H9 (cell line): ENCODE measurements at regions not wholly inside any gene's neighbourhood (a gene's known extent, or its start where the extent isn't known, plus 50 kb on each side); places are given as distances from the start of the nearest gene placed in this dataset.

ENCODE experiments used
- DNase-seq: peaks from one replicate; pipeline ENCODE4 v3.0.0-alpha.2; 2017
- H2AFZ ChIP-seq: one replicate; pipeline ENCODE4 v1.6.1; 2013; ENCODE audit warnings: mild to moderate bottlenecking, low read length, control low read depth, moderate library complexity
- H2AK5ac ChIP-seq: 2 replicates; pipeline ENCODE4 v1.6.1; 2013; ENCODE audit warnings: low read length, control low read depth, mixed read lengths; ENCODE audit not compliant: insufficient read length
- H2BK120ac ChIP-seq: one replicate; pipeline ENCODE4 v1.6.1; 2013; ENCODE audit warnings: low read depth, mild to moderate bottlenecking, low read length, control low read depth, inconsistent platforms; ENCODE audit not compliant: poor library complexity, severe bottlenecking
- H2BK12ac ChIP-seq: 2 replicates; pipeline ENCODE4 v1.6.1; 2013; ENCODE audit warnings: low read length, control low read depth, mixed read lengths, low read depth; ENCODE audit not compliant: insufficient read length
- H2BK15ac ChIP-seq: 2 replicates; pipeline ENCODE4 v1.6.1; 2013; ENCODE audit warnings: low read depth, low read length, control low read depth
- H2BK20ac ChIP-seq: one replicate; pipeline ENCODE4 v1.6.1; 2013; ENCODE audit warnings: low read depth, mild to moderate bottlenecking, low read length, control low read depth, inconsistent platforms; ENCODE audit not compliant: poor library complexity, severe bottlenecking
- H2BK5ac ChIP-seq: 2 replicates; pipeline ENCODE4 v1.6.1; 2013; ENCODE audit warnings: low read length, control low read depth, mixed read lengths; ENCODE audit not compliant: insufficient read length
- H3K14ac ChIP-seq: 2 replicates; pipeline ENCODE4 v1.6.1; 2013; ENCODE audit warnings: low read length, control low read depth; ENCODE audit not compliant: insufficient read depth
- H3K18ac ChIP-seq: 2 replicates; pipeline ENCODE4 v1.6.1; 2013; ENCODE audit warnings: low read depth, mild to moderate bottlenecking, mixed read lengths, low read length, control low read depth; ENCODE audit not compliant: insufficient read length
- H3K23ac ChIP-seq: 2 replicates; pipeline ENCODE4 v1.6.1; 2013; ENCODE audit warnings: low read length, control low read depth, mixed read lengths, low read depth; ENCODE audit not compliant: insufficient read length
- H3K23me2 ChIP-seq: 2 replicates; pipeline ENCODE4 v1.6.1; 2013; ENCODE audit warnings: low read depth, mild to moderate bottlenecking, mixed read lengths, low read length, control low read depth; ENCODE audit not compliant: insufficient read length, poor library complexity, severe bottlenecking
- H3K27ac ChIP-seq: 2 replicates; pipeline ENCODE4 v1.5.1; 2013; ENCODE audit warnings: low read length, control low read depth, mixed read lengths, low read depth; ENCODE audit not compliant: insufficient read length
- H3K27me3 ChIP-seq: 2 replicates; pipeline ENCODE4 v1.6.1; 2013; ENCODE audit warnings: low read length, control low read depth, inconsistent platforms; ENCODE audit not compliant: insufficient read depth
- H3K4ac ChIP-seq: 2 replicates; pipeline ENCODE4 v1.6.1; 2013; ENCODE audit warnings: low read depth, mild to moderate bottlenecking, control low read depth, inconsistent platforms, low read length, moderate library complexity
- H3K4me1 ChIP-seq: 2 replicates; pipeline ENCODE4 v1.6.1; 2013; ENCODE audit warnings: low read length, control low read depth, inconsistent platforms; ENCODE audit not compliant: insufficient read depth
- H3K4me2 ChIP-seq: 2 replicates; pipeline ENCODE4 v1.6.1; 2013; ENCODE audit warnings: low read length, control low read depth, mixed read lengths; ENCODE audit not compliant: insufficient read length, insufficient read depth
- H3K56ac ChIP-seq: 2 replicates; pipeline ENCODE4 v1.6.1; 2013; ENCODE audit warnings: low read depth, mild to moderate bottlenecking, mixed read lengths, low read length, control low read depth; ENCODE audit not compliant: insufficient read length
- H3K79me1 ChIP-seq: 2 replicates; pipeline ENCODE4 v1.6.1; 2013; ENCODE audit warnings: low read depth, mild to moderate bottlenecking, moderate library complexity, low read length, control low read depth, inconsistent platforms; ENCODE audit not compliant: insufficient read depth, poor library complexity, severe bottlenecking
- H3K79me2 ChIP-seq: 2 replicates; pipeline ENCODE4 v1.6.1; 2013; ENCODE audit warnings: low read length, control low read depth, inconsistent platforms; ENCODE audit not compliant: insufficient read depth
- H3K9ac ChIP-seq: 2 replicates; pipeline ENCODE4 v1.6.1; 2013; ENCODE audit warnings: low read length, control low read depth, mixed read lengths; ENCODE audit not compliant: insufficient read length; ENCODE audit errors: extremely low read depth
- H3K9me3 ChIP-seq: one replicate; pipeline ENCODE4 v1.6.1; 2013; ENCODE audit warnings: low read depth, low read length, inconsistent platforms; ENCODE audit not compliant: control insufficient read depth
- H3T11ph ChIP-seq: one replicate; pipeline ENCODE4 v1.6.1; 2013; ENCODE audit warnings: mild to moderate bottlenecking, low read length, control low read depth, inconsistent platforms
- H4K20me1 ChIP-seq: one replicate; pipeline ENCODE4 v1.6.1; 2013; ENCODE audit not compliant: control insufficient read depth, insufficient read length, insufficient read depth
- H4K5ac ChIP-seq: 2 replicates; pipeline ENCODE4 v1.6.1; 2013; ENCODE audit warnings: low read depth, mild to moderate bottlenecking, mixed read lengths, low read length, control low read depth; ENCODE audit not compliant: insufficient read length
- H4K8ac ChIP-seq: replicated peaks from 2 replicates; pipeline ENCODE4 v1.6.1; 2013; ENCODE audit warnings: low read length, control low read depth, mixed read lengths, low read depth; ENCODE audit not compliant: insufficient read length
- H4K91ac ChIP-seq: 2 replicates; pipeline ENCODE4 v1.6.1; 2013; ENCODE audit warnings: low read depth, mild to moderate bottlenecking, moderate library complexity, mixed read lengths, low read length, control low read depth; ENCODE audit not compliant: insufficient read length
- H3K27ac Mint-ChIP-seq, 3 experiments: 2 replicates in 2 of 3; 3 replicates in 1 of 3; pipeline ENCODE4 v1.8.0; 2020 to 2021; ENCODE audit warnings: mixed read lengths in 3 of 3, mild to moderate bottlenecking in 1 of 3, moderate library complexity in 1 of 3
- H3K27me3 Mint-ChIP-seq: 2 replicates; pipeline ENCODE4 v1.8.0; 2021; ENCODE audit warnings: low read depth, mild to moderate bottlenecking, moderate library complexity, mixed read lengths
- H3K36me3 Mint-ChIP-seq, 3 experiments: 2 replicates in 2 of 3; 3 replicates in 1 of 3; pipeline ENCODE4 v1.8.0; 2020 to 2021; ENCODE audit warnings: low read depth in 3 of 3, mixed read lengths in 3 of 3; ENCODE audit not compliant: insufficient read depth in 1 of 3
- H3K4me1 Mint-ChIP-seq, 2 experiments: 2 replicates each; pipeline ENCODE4 v1.8.0; 2020; ENCODE audit warnings: mixed read lengths in 2 of 2
- H3K4me3 Mint-ChIP-seq, 2 experiments: 2 replicates in 1 of 2; 3 replicates in 1 of 2; pipeline ENCODE4 v1.8.0; 2020 to 2021; ENCODE audit warnings: mild to moderate bottlenecking in 2 of 2, mixed read lengths in 2 of 2, moderate library complexity in 1 of 2
- H3K9me3 Mint-ChIP-seq, 2 experiments: 2 replicates in 1 of 2; 3 replicates in 1 of 2; pipeline ENCODE4 v1.8.0; 2020; ENCODE audit warnings: mild to moderate bottlenecking in 2 of 2, mixed read lengths in 2 of 2, moderate library complexity in 1 of 2
- WGBS: extraction: QIAGEN DNeasy Blood & Tissue Kit; methylation state at CpG from one replicate; pipeline ENCODE4 v1.1.7; 2013; ENCODE audit warnings: missing lambda C conversion rate, low lambda C conversion rate, mixed read lengths; ENCODE audit not compliant: insufficient read length; ENCODE audit errors: extremely low coverage; 5-methylcytosine and 5-hydroxymethylcytosine counted together
- TF ChIP-seq, protein P1 (sequence below): fragments of 200-600 bp; sonication (generic); conservative IDR thresholded peaks from 3 replicates; pipeline ENCODE4 v1.8.0; 2021; ENCODE audit warnings: antibody characterized with exemption, mild to moderate bottlenecking

DNA sequence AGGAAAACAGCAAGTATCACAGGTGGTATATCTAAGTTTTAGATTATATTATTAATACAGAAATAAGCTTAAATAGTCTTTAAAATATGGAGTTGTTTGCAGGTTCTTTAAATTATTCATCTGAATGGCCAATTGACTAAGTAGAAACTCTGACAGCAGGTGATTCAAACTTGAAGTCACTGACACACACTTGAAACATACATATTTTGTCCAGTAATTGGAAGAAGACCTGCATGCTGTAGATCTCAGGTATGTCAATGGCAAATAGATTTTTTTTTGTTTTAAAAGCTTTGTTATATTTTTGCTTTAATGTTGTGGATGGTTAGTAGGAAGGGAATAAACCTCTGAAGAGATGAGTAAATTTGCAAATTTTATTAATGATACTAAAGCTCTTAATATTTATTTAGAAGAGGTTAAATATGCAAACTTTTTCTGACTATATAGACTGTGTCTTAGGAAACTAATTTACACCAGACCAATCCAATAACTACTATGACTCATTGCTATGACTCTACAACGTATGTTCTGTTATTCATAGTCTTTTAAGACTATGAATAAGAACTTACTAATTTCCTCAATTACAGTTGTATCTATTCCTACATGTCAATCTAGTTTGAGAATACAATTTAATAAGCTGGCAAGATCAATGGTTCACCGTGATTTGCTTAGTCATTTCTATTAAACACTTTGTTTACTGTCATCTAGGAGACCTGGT is 53.9 kb upstream of the RORB start:
- Mint-ChIP-seq H3K27me3 (no peaks in the 10 kb centered on the region), H3K27ac (no peak overlapping the region), H3K36me3 (no peaks in the 10 kb centered on the region; a peak in 1 of 7 replicates), H3K9me3 (no peaks in the 10 kb centered on the region), H3K4me3 (no peak overlapping the region), H3K4me1 (peaks cover 14 to 17% of the 10 kb centered on the region in 2 experiments)
- no peak overlapping the region for H2BK12ac ChIP-seq
- H2BK15ac ChIP-seq, result no peak overlapping the region
- H4K91ac ChIP-seq, result no peak overlapping the region
- no peaks in the 10 kb centered on the region for H3K23me2 ChIP-seq
- H3K18ac ChIP-seq, result no peak overlapping the region
- no peaks in the 10 kb centered on the region for H3K79me2 ChIP-seq
- no peak overlapping the region for H2AK5ac ChIP-seq
- H3K27ac ChIP-seq, result no peak overlapping the region
- TF ChIP-seq, protein P1, sequence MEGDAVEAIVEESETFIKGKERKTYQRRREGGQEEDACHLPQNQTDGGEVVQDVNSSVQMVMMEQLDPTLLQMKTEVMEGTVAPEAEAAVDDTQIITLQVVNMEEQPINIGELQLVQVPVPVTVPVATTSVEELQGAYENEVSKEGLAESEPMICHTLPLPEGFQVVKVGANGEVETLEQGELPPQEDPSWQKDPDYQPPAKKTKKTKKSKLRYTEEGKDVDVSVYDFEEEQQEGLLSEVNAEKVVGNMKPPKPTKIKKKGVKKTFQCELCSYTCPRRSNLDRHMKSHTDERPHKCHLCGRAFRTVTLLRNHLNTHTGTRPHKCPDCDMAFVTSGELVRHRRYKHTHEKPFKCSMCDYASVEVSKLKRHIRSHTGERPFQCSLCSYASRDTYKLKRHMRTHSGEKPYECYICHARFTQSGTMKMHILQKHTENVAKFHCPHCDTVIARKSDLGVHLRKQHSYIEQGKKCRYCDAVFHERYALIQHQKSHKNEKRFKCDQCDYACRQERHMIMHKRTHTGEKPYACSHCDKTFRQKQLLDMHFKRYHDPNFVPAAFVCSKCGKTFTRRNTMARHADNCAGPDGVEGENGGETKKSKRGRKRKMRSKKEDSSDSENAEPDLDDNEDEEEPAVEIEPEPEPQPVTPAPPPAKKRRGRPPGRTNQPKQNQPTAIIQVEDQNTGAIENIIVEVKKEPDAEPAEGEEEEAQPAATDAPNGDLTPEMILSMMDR, result no peak
- H3K4me1 ChIP-seq, result no peaks in the 10 kb centered on the region
- H3K4ac ChIP-seq, result no peak overlapping the region
- H3K14ac ChIP-seq, result no peak overlapping the region
- no peak overlapping the region for H3K56ac ChIP-seq
- H2BK20ac ChIP-seq, result no peak overlapping the region
- H3K4me2 ChIP-seq, result no peak overlapping the region
- no peak overlapping the region for H3K23ac ChIP-seq
- DNase-seq, result no peak
- no peak overlapping the region for H3T11ph ChIP-seq
- no peak overlapping the region for H2BK5ac ChIP-seq
- H4K8ac ChIP-seq, result no peak overlapping the region
- no peaks in the 10 kb centered on the region for H3K79me1 ChIP-seq
- H3K9ac ChIP-seq, result no peak overlapping the region
- H4K20me1 ChIP-seq, result no peaks in the 10 kb centered on the region
- no peak overlapping the region for H4K5ac ChIP-seq
- no peak overlapping the region for H2AFZ ChIP-seq
- no peaks in the 10 kb centered on the region for H3K9me3 ChIP-seq
- H3K27me3 ChIP-seq, result no peaks in the 10 kb centered on the region
- no CpG with 5 or more reads among the region's 2 CpGs for WGBS
- H2BK120ac ChIP-seq, result no peak overlapping the region
